IMR-90 (cell line): ENCODE measurements at regions not wholly inside any gene's neighbourhood (a gene's known extent, or its start where the extent isn't known, plus 50 kb on each side); places are given as distances from the start of the nearest gene placed in this dataset.

ENCODE experiments used
- ATAC-seq: fragments of 200-7000 bp; cut with Tn5 transposase; 2 replicates; pipeline ENCODE4 v1.9.1; 2020; ENCODE audit warnings: low read depth, mild to moderate bottlenecking, moderate library complexity
- BruUV-seq: library from RNA; stranded (reverse); fragments of 400-500 nt; replicated peaks from 2 replicates; lab custom pipeline; 2021; lab: Mats Ljungman, UMichigan
- CTCF ChIA-PET: fragments of 300-600 bp; formaldehyde crosslinking; extraction: SDS; loops from one replicate; lab custom pipeline; 2021; ENCODE audit warnings: antibody characterized with exemption; lab: Yijun Ruan, JAX
- POLR2A ChIA-PET: fragments of 300-600 bp; sonication (Branson Sonifier 250); formaldehyde crosslinking; loops from one replicate; lab custom pipeline; 2022; ENCODE audit warnings: antibody characterized with exemption; ENCODE audit not compliant: unreplicated experiment; lab: Charles Lee
- DNase-seq: peaks from one replicate; pipeline ENCODE4 v3.0.0; 2013
- H2AFZ ChIP-seq: replicated peaks from 2 replicates; pipeline ENCODE3; 2013; ENCODE audit warnings: low read length, mild to moderate bottlenecking; ENCODE audit not compliant: poor library complexity
- H2AK5ac ChIP-seq: 2 replicates; pipeline ENCODE4 v1.6.1; 2013; ENCODE audit warnings: low read depth, low read length, inconsistent platforms
- H2AK9ac ChIP-seq: replicated peaks from 2 replicates; pipeline ENCODE3; 2013; ENCODE audit warnings: mild to moderate bottlenecking, low read depth, low read length, moderate library complexity; ENCODE audit not compliant: poor library complexity
- H2BK120ac ChIP-seq: 2 replicates; pipeline ENCODE4 v1.6.1; 2013; ENCODE audit warnings: low read depth, low read length, inconsistent platforms
- H2BK15ac ChIP-seq: 3 replicates; pipeline ENCODE4 v1.6.1; 2013; ENCODE audit warnings: low read depth, low read length, inconsistent platforms
- H2BK20ac ChIP-seq: 2 replicates; pipeline ENCODE4 v1.6.1; 2013; ENCODE audit warnings: low read depth, mild to moderate bottlenecking, inconsistent platforms, low read length, moderate library complexity
- H2BK5ac ChIP-seq: 2 replicates; pipeline ENCODE4 v1.6.1; 2013; ENCODE audit warnings: mild to moderate bottlenecking, low read depth, low read length, inconsistent platforms; ENCODE audit not compliant: poor library complexity, severe bottlenecking
- H3K14ac ChIP-seq: replicated peaks from 2 replicates; pipeline ENCODE4 v1.6.1; 2013; ENCODE audit warnings: low read depth, low read length, inconsistent platforms
- H3K18ac ChIP-seq: 2 replicates; pipeline ENCODE4 v1.6.1; 2013; ENCODE audit warnings: low read depth, low read length, control low read depth
- H3K23ac ChIP-seq: 2 replicates; pipeline ENCODE4 v1.6.1; 2013; ENCODE audit warnings: low read depth, low read length, inconsistent platforms
- H3K27ac ChIP-seq: 2 replicates; pipeline ENCODE4 v1.5.1; 2013; ENCODE audit warnings: mild to moderate bottlenecking, control low read depth, low read length; ENCODE audit not compliant: insufficient read depth
- H3K27me3 ChIP-seq: 2 replicates; pipeline ENCODE4 v1.6.1; 2013; ENCODE audit warnings: low read length; ENCODE audit not compliant: control insufficient read depth, insufficient read depth
- H3K36me3 ChIP-seq: 2 replicates; pipeline ENCODE4 v1.6.1; 2013; ENCODE audit warnings: low read length, mixed read lengths; ENCODE audit not compliant: control insufficient read depth, insufficient read depth
- H3K4ac ChIP-seq: 2 replicates; pipeline ENCODE4 v1.6.1; 2013; ENCODE audit warnings: low read depth, low read length, inconsistent platforms
- H3K4me1 ChIP-seq: 2 replicates; pipeline ENCODE4 v1.6.1; 2013; ENCODE audit warnings: low read length, mixed read lengths; ENCODE audit not compliant: control insufficient read depth, insufficient read depth
- H3K4me2 ChIP-seq: 2 replicates; pipeline ENCODE4 v1.6.1; 2013; ENCODE audit warnings: low read depth, mild to moderate bottlenecking, control low read depth, low read length, moderate library complexity
- H3K4me3 ChIP-seq: 2 replicates; pipeline ENCODE4 v1.5.1; 2013; ENCODE audit warnings: low read depth, mild to moderate bottlenecking, control low read depth, low read length, moderate library complexity; ENCODE audit not compliant: insufficient read depth
- H3K56ac ChIP-seq: 2 replicates; pipeline ENCODE4 v1.6.1; 2013; ENCODE audit warnings: low read length, inconsistent platforms; ENCODE audit not compliant: insufficient read depth; ENCODE audit errors: extremely low read depth
- H3K79me1 ChIP-seq, 2 experiments: 2 replicates each; pipeline ENCODE4 v1.6.1; 2013; ENCODE audit warnings: low read length in 2 of 2, inconsistent platforms in 1 of 2, low read depth in 1 of 2
- H3K9ac ChIP-seq: 2 replicates; pipeline ENCODE4 v1.6.1; 2013; ENCODE audit warnings: low read depth, low read length, control low read depth
- H3K9me1 ChIP-seq: 2 replicates; pipeline ENCODE4 v1.6.1; 2013; ENCODE audit warnings: low read length, inconsistent platforms; ENCODE audit not compliant: insufficient read depth
- H3K9me3 ChIP-seq: 2 replicates; pipeline ENCODE4 v1.6.1; 2013; ENCODE audit warnings: low read length; ENCODE audit not compliant: control insufficient read depth, insufficient read depth
- H4K20me1 ChIP-seq: 2 replicates; pipeline ENCODE4 v1.6.1; 2013; ENCODE audit warnings: low read length, inconsistent platforms; ENCODE audit not compliant: insufficient read depth
- H4K5ac ChIP-seq: 2 replicates; pipeline ENCODE4 v1.6.1; 2013; ENCODE audit warnings: mild to moderate bottlenecking, low read depth, low read length, control low read depth
- H4K8ac ChIP-seq, 2 experiments: 2 replicates each; pipeline ENCODE4 v1.6.1; 2013; ENCODE audit warnings: low read depth in 2 of 2, low read length in 2 of 2, control low read depth in 1 of 2, inconsistent platforms in 1 of 2
- H4K91ac ChIP-seq: 2 replicates; pipeline ENCODE4 v1.6.1; 2013; ENCODE audit warnings: low read depth, low read length, inconsistent platforms; ENCODE audit not compliant: insufficient read depth
- CTCF ChIP-seq: conservative IDR thresholded peaks from 2 replicates; pipeline ENCODE4 v1.5.1; 2012; ENCODE audit warnings: mild to moderate bottlenecking, low read depth, low read length, improper control_type of control experiment
- ELK1 ChIP-seq: fragments of 150-350 bp; IDR thresholded peaks from 2 replicates; pipeline ENCODE4 v1.6.1; 2016; ENCODE audit warnings: low read depth, mild to moderate bottlenecking, low read length, moderate library complexity, borderline replicate concordance
- MAFK ChIP-seq: IDR thresholded peaks from 2 replicates; pipeline ENCODE4 v1.6.1; 2012; ENCODE audit warnings: low read depth, low read length, improper control_type of control experiment
- NFE2L2 ChIP-seq: fragments of 150-350 bp; IDR thresholded peaks from 2 replicates; pipeline ENCODE4 v1.6.1; 2016; ENCODE audit warnings: low read depth, mild to moderate bottlenecking, low read length
- RCOR1 ChIP-seq: IDR thresholded peaks from 2 replicates; pipeline ENCODE4 v1.6.1; 2012; ENCODE audit warnings: mild to moderate bottlenecking, low read length, improper control_type of control experiment; ENCODE audit not compliant: insufficient replicate concordance
- SMC3 ChIP-seq: fragments of 150-350 bp; IDR thresholded peaks from 2 replicates; pipeline ENCODE4 v1.6.1; 2016; ENCODE audit warnings: low read depth, mild to moderate bottlenecking, antibody characterized with exemption, low read length, moderate library complexity
- WGBS, 2 experiments: methylation state at CpG; one replicate each; pipeline versions ENCODE4 v1.1.5 to v1.1.7; 2013; ENCODE audit warnings: missing lambda C conversion rate in 2 of 2; ENCODE audit not compliant: insufficient read length in 1 of 2; ENCODE audit errors: extremely low coverage in 2 of 2; 5-methylcytosine and 5-hydroxymethylcytosine counted together
- dilution Hi-C: fragments of 300-500 bp; cut with HindIII; formaldehyde crosslinking; loops from one replicate; pipeline ENCODE4 v1.14.3; 2018; ENCODE audit warnings: low sequenced_read_pairs; ENCODE audit not compliant: unreplicated experiment
- in situ Hi-C: fragments of 300-500 bp; cut with MboI; formaldehyde crosslinking; loops from 3 replicates; pipeline ENCODE4 v1.14.3; 2019; ENCODE audit warnings: low sequenced_read_pairs, inconsistent platforms, mixed read lengths
- intact Hi-C: fragments of 100-400 bp; cut with micrococcal nuclease; formaldehyde crosslinking; loops from 2 replicates; pipeline ENCODE4 v1.10.0; 2022

GRCh38 chr20:6468423-6469116 is 298.9 kb upstream of the BMP2 start (continued):
- no peak for TF ChIP-seq CTCF

- peaks cover 7% of the 10 kb centered on the region; the same call in 1 of the 2 replicates for H3K9me1 ChIP-seq
- H2BK5ac ChIP-seq, result no peak overlapping the region
- no peak for DNase-seq
- H2AFZ ChIP-seq, result no peak overlapping the region
- WGBS, 2 experiments, result no CpG with 5 or more reads among the region's 2 CpGs
- H2BK20ac ChIP-seq, result peak overlapping the region; percentile 75
- H3K4me3 ChIP-seq, result no peak overlapping the region
- peak overlapping the region; percentile 58; the same call in 1 of the 2 replicates for H4K5ac ChIP-seq
- peak overlapping the region; percentile 31; the same call in 1 of the 2 replicates for H3K4ac ChIP-seq
- H4K20me1 ChIP-seq, result no peaks in the 10 kb centered on the region
- H3K14ac ChIP-seq, result no peak overlapping the region
- H2BK15ac ChIP-seq, result no peak overlapping the region
- H4K8ac ChIP-seq, result no peak overlapping the region
- no peak overlapping the region for H3K9ac ChIP-seq
- TF ChIP-seq RCOR1, result no peak
- no peak for TF ChIP-seq CTCF
- TF ChIP-seq SMC3, result no peak
- TF ChIP-seq NFE2L2, result no peak
- TF ChIP-seq MAFK, result no peak
- no peak for TF ChIP-seq ELK1
- H3K23ac ChIP-seq, result no peak overlapping the region; the same call in 1 of the 2 replicates
- no peaks in the 10 kb centered on the region for H3K36me3 ChIP-seq
- H2AK9ac ChIP-seq, result no peak overlapping the region
- dilution Hi-C loops (no loop called here), in situ Hi-C loops (no loop called here), intact Hi-C loops (loop anchor here (2.0 to 5.0 kb wide), 2 partner anchors 65 to 110 kb away; no protein-coding TSS in a partner anchor)
- peak overlapping the region; percentile 43 for H2BK120ac ChIP-seq
- no peaks in the 10 kb centered on the region for H3K27me3 ChIP-seq
- H3K56ac ChIP-seq, result no peak overlapping the region
- H3K27ac ChIP-seq, result peak overlapping the region; percentile 21; the same call in 1 of the 2 replicates
- ATAC-seq, result no peak
- ChIA-PET POLR2A (no interaction called here), CTCF (no interaction called here)
- no peak overlapping the region for H2AK5ac ChIP-seq
- peak overlapping the region; percentile 47; the same call in 1 of the 2 replicates for H3K18ac ChIP-seq
- H3K79me1 ChIP-seq, result no peaks in the 10 kb centered on the region
- H4K91ac ChIP-seq, result 0 out of 2 replicates have a peak overlapping the region, but pooled peaks have one; percentile 15
- H3K4me1 ChIP-seq, result peaks cover 9% of the 10 kb centered on the region
- no peaks in the 10 kb centered on the region; the same call in 1 of the 2 replicates for H3K9me3 ChIP-seq
- no TSS peak for BruUV-seq
- H3K4me2 ChIP-seq, result no peak overlapping the region
Measured at GRCh38 chr20:6467562-6467961, 299.9 kb upstream of the BMP2 start.
